ENCODE measurements at regions not wholly inside any gene's neighbourhood (a gene's known extent, or its start where the extent isn't known, plus 50 kb on each side); places are given as distances from the start of the nearest gene placed in this dataset.

GRCh38 chr5:92640340-92640739, 940.7 kb downstream of the NR2F1-AS1 start:
- no peaks in the 10 kb centered on the region for H3K79me2 ChIP-seq (ENCODE audit: control insufficient read depth, insufficient read depth, low read length)
- H3K36me3 ChIP-seq (ENCODE audit: control insufficient read depth in 2 of 2, insufficient read depth in 2 of 2, low read length in 1 of 2) = no peaks in the 10 kb centered on the region
- ChIA-PET CTCF (no interaction called here), RAD21 (ENCODE audit: unreplicated experiment) (no interaction called here), SMC1A (ENCODE audit: uncharacterized antibody, unreplicated experiment) (interaction anchor here (1.2 kb wide), 1 partner anchor 122 kb away, joined by 3 read pairs; no protein-coding TSS in a partner anchor), POLR2A (no interaction called here)
- in situ Hi-C loops (cut with MboI) = no loop called here
- H3K27ac ChIP-seq (ENCODE audit: control insufficient read depth, insufficient read depth) = no peak overlapping the region
- H3K27me3 ChIP-seq (replicated peaks in 1 of 2; ENCODE audit: control insufficient read depth in 2 of 2, insufficient read depth in 2 of 2, low read length in 1 of 2) = no peaks in the 10 kb centered on the region
- no peak overlapping the region for H3K4me3 ChIP-seq
- H3K4me1 ChIP-seq (ENCODE audit: control insufficient read depth, insufficient read depth, low read length) = no peaks in the 10 kb centered on the region
- no peak overlapping the region for H3K9ac ChIP-seq (ENCODE audit: control insufficient read depth, insufficient read depth, low read length)
- TF ChIP-seq TAF1 (IDR thresholded peaks at IDR 0.05; ENCODE audit: borderline replicate concordance, low read depth, low read length) = no peak
- no peak for TF ChIP-seq SMAD1 (IDR thresholded peaks at IDR 0.05; ENCODE audit: low read depth, partially characterized antibody)
- TF ChIP-seq ETV6 (conservative IDR thresholded peaks at IDR 0.05 in 1 of 2, IDR thresholded peaks at IDR 0.05 in 1 of 2; ENCODE audit: borderline replicate concordance in 1 of 2, low read depth in 1 of 2) = no peak
- TF ChIP-seq MEF2B (IDR thresholded peaks at IDR 0.05; ENCODE audit: partially characterized antibody, poor library complexity, severe bottlenecking) = no peak
- no peak for TF ChIP-seq CREB1 (IDR thresholded peaks at IDR 0.05; ENCODE audit: low read depth)
- TF ChIP-seq CHD2 (IDR thresholded peaks at IDR 0.05; ENCODE audit: borderline replicate concordance, low read depth, low read length) = no peak
- no peak for TF ChIP-seq TCF7 (IDR thresholded peaks at IDR 0.05; ENCODE audit: borderline replicate concordance)
- no peak for TF ChIP-seq BMI1 (IDR thresholded peaks at IDR 0.05; ENCODE audit: borderline replicate concordance)
- no peak for TF ChIP-seq IRF3 (IDR thresholded peaks at IDR 0.05)
- TF ChIP-seq ZNF274 (IDR thresholded peaks at IDR 0.05; ENCODE audit: insufficient read depth, insufficient read length) = no peak
- TF ChIP-seq CEBPZ (IDR thresholded peaks at IDR 0.05; ENCODE audit: low read depth, low read length) = no peak
- no peak for TF ChIP-seq RAD21 (IDR thresholded peaks at IDR 0.05; ENCODE audit: insufficient read depth, low read depth, low read length)
- TF ChIP-seq, protein P1, sequence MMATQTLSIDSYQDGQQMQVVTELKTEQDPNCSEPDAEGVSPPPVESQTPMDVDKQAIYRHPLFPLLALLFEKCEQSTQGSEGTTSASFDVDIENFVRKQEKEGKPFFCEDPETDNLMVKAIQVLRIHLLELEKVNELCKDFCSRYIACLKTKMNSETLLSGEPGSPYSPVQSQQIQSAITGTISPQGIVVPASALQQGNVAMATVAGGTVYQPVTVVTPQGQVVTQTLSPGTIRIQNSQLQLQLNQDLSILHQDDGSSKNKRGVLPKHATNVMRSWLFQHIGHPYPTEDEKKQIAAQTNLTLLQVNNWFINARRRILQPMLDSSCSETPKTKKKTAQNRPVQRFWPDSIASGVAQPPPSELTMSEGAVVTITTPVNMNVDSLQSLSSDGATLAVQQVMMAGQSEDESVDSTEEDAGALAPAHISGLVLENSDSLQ (IDR thresholded peaks at IDR 0.05) = no peak
- no peak for TF ChIP-seq TBL1XR1 (IDR thresholded peaks at IDR 0.05; ENCODE audit: low read depth, low read length)
- no peak for TF ChIP-seq ZNF217 (IDR thresholded peaks at IDR 0.05)
- TF ChIP-seq NR2C1 (IDR thresholded peaks at IDR 0.05) = no peak
- ATAC-seq = no peak
- WGBS (ENCODE audit: insufficient coverage, insufficient replicate concordance, low lambda C conversion rate, missing lambda C conversion rate) = 70% methylated on average over 3 of the region's 3 CpGs
- intact Hi-C loops (cut with micrococcal nuclease; ENCODE audit: unreplicated experiment) = no loop called here
- H2AFZ ChIP-seq (ENCODE audit: control insufficient read depth, low read depth, low read length) = no peak overlapping the region
- DNase-seq (ENCODE audit: low read depth, low spot score) = no peak
- H4K20me1 ChIP-seq (ENCODE audit: control insufficient read depth, insufficient read depth) = no peaks in the 10 kb centered on the region
- H3K9me3 ChIP-seq (replicated peaks; ENCODE audit: control insufficient read depth, insufficient read depth, low read length) = no peaks in the 10 kb centered on the region
- no peak overlapping the region for H3K4me2 ChIP-seq (ENCODE audit: control insufficient read depth, insufficient read depth)
- BruUV-seq (replicated peaks) = no TSS peak
- no peak for FAIRE-seq

Data from GM12878 (cell line).